ENCODE measurements at regions not wholly inside any gene's neighbourhood (a gene's known extent, or its start where the extent isn't known, plus 50 kb on each side); places are given as distances from the start of the nearest gene placed in this dataset.

- Histone ChIP-seq H3K56ac (ENCODE audit: insufficient read length, low read depth, low read length) (no peak overlapping the region), H3K79me2 (ENCODE audit: insufficient read depth, low read length) (no peaks in the 10 kb centered on the region), H3K23me2 (ENCODE audit: insufficient read length, low read depth, low read length, poor library complexity, severe bottlenecking) (no peaks in the 10 kb centered on the region), H3K9ac (ENCODE audit: extremely low read depth, insufficient read length, low read length) (no peak overlapping the region), H3K9me3 (ENCODE audit: control insufficient read depth, low read depth, low read length) (no peaks in the 10 kb centered on the region), H4K5ac (ENCODE audit: insufficient read length, low read depth, low read length) (no peak overlapping the region), H2BK20ac (ENCODE audit: low read depth, low read length, poor library complexity, severe bottlenecking) (no peak overlapping the region), H2BK5ac (ENCODE audit: insufficient read length, low read length) (no peak overlapping the region), H4K20me1 (ENCODE audit: control insufficient read depth, insufficient read depth, insufficient read length) (no peaks in the 10 kb centered on the region), H3K27me3 (ENCODE audit: insufficient read depth, low read length) (no peaks in the 10 kb centered on the region), H2AFZ (ENCODE audit: low read length) (no peak overlapping the region), H3K4me1 (ENCODE audit: insufficient read depth, low read length) (peaks cover 17% of the 10 kb centered on the region), H3K18ac (ENCODE audit: insufficient read length, low read depth, low read length) (no peak overlapping the region), H3T11ph (ENCODE audit: low read length) (no peak overlapping the region), H2BK12ac (ENCODE audit: insufficient read length, low read depth, low read length) (no peak overlapping the region), H2BK120ac (ENCODE audit: low read depth, low read length, poor library complexity, severe bottlenecking) (no peak overlapping the region), H3K23ac (ENCODE audit: insufficient read length, low read depth, low read length) (no peak overlapping the region), H3K4me2 (ENCODE audit: insufficient read depth, insufficient read length, low read length) (no peak overlapping the region), H3K79me1 (ENCODE audit: insufficient read depth, low read depth, low read length, poor library complexity, severe bottlenecking) (no peaks in the 10 kb centered on the region), H3K14ac (ENCODE audit: insufficient read depth, low read length) (no peak overlapping the region), H2BK15ac (ENCODE audit: low read depth, low read length) (no peak overlapping the region), H3K4ac (ENCODE audit: low read depth, low read length) (no peak overlapping the region), H3K27ac (ENCODE audit: insufficient read length, low read depth, low read length) (no peak overlapping the region), H4K91ac (ENCODE audit: insufficient read length, low read depth, low read length) (no peak overlapping the region), H4K8ac (replicated peaks; ENCODE audit: insufficient read length, low read depth, low read length) (no peak overlapping the region), H2AK5ac (ENCODE audit: insufficient read length, low read length) (no peak overlapping the region)
- WGBS (ENCODE audit: extremely low coverage, insufficient read length, low lambda C conversion rate), result no CpG with 5 or more reads among the region's 2 CpGs
- H3K27me3 Mint-ChIP-seq (ENCODE audit: low read depth), result no peaks in the 10 kb centered on the region; the same call in 1 of the 2 replicates
- no peak overlapping the region for H3K27ac Mint-ChIP-seq
- TF ChIP-seq, protein P1, sequence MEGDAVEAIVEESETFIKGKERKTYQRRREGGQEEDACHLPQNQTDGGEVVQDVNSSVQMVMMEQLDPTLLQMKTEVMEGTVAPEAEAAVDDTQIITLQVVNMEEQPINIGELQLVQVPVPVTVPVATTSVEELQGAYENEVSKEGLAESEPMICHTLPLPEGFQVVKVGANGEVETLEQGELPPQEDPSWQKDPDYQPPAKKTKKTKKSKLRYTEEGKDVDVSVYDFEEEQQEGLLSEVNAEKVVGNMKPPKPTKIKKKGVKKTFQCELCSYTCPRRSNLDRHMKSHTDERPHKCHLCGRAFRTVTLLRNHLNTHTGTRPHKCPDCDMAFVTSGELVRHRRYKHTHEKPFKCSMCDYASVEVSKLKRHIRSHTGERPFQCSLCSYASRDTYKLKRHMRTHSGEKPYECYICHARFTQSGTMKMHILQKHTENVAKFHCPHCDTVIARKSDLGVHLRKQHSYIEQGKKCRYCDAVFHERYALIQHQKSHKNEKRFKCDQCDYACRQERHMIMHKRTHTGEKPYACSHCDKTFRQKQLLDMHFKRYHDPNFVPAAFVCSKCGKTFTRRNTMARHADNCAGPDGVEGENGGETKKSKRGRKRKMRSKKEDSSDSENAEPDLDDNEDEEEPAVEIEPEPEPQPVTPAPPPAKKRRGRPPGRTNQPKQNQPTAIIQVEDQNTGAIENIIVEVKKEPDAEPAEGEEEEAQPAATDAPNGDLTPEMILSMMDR (conservative IDR thresholded peaks at IDR 0.05), result no peak
- no peaks in the 10 kb centered on the region; a peak in 1 of 7 replicates for H3K36me3 Mint-ChIP-seq (ENCODE audit: insufficient read depth in 1 of 3, low read depth in 3 of 3)
- no peak for DNase-seq
- H3K4me3 Mint-ChIP-seq, result no peak overlapping the region
- no peaks in the 10 kb centered on the region for H3K9me3 Mint-ChIP-seq
- peaks cover 66 to 67% of the 10 kb centered on the region in 2 experiments for H3K4me1 Mint-ChIP-seq
Observed at GRCh38 chr1:232550007-232550406, 79.9 kb downstream of the SIPA1L2 start.
